ENCODE measurements at regions not wholly inside any gene's neighbourhood (a gene's known extent, or its start where the extent isn't known, plus 50 kb on each side); places are given as distances from the start of the nearest gene placed in this dataset.
A peak's percentile ranks its signal among the peaks of the same experiment; 100 is the strongest.

GRCh38 chr11:103683576-103683975, 352.9 kb upstream of the DDI1 start:
- no peaks in the 10 kb centered on the region for H3K27me3 Mint-ChIP-seq (ENCODE audit: low read depth)
- peaks cover 10% of the 10 kb centered on the region for H3K4me1 Mint-ChIP-seq
- no peaks in the 10 kb centered on the region for H3K36me3 Mint-ChIP-seq (ENCODE audit: low read depth)
- H3K27ac Mint-ChIP-seq (ENCODE audit: unreplicated experiment): no peak overlapping the region
- H3K9me3 Mint-ChIP-seq: peaks cover 7% of the 10 kb centered on the region
- no peak for DNase-seq (ENCODE audit: low read depth, low spot score)
- H3K4me3 Mint-ChIP-seq: no peak overlapping the region
- TF ChIP-seq, protein P1, sequence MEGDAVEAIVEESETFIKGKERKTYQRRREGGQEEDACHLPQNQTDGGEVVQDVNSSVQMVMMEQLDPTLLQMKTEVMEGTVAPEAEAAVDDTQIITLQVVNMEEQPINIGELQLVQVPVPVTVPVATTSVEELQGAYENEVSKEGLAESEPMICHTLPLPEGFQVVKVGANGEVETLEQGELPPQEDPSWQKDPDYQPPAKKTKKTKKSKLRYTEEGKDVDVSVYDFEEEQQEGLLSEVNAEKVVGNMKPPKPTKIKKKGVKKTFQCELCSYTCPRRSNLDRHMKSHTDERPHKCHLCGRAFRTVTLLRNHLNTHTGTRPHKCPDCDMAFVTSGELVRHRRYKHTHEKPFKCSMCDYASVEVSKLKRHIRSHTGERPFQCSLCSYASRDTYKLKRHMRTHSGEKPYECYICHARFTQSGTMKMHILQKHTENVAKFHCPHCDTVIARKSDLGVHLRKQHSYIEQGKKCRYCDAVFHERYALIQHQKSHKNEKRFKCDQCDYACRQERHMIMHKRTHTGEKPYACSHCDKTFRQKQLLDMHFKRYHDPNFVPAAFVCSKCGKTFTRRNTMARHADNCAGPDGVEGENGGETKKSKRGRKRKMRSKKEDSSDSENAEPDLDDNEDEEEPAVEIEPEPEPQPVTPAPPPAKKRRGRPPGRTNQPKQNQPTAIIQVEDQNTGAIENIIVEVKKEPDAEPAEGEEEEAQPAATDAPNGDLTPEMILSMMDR (conservative IDR thresholded peaks at IDR 0.05): no peak

- Mint-ChIP-seq H3K36me3 (ENCODE audit: low read depth) (no peaks in the 10 kb centered on the region), H3K9me3 (peaks cover 7% of the 10 kb centered on the region), H3K27ac (ENCODE audit: unreplicated experiment) (no peak overlapping the region), H3K27me3 (ENCODE audit: low read depth) (no peaks in the 10 kb centered on the region), H3K4me1 (no peaks in the 10 kb centered on the region), H3K4me3 (no peak overlapping the region)
- TF ChIP-seq, protein P1 (conservative IDR thresholded peaks at IDR 0.05): no peak
- DNase-seq (ENCODE audit: low read depth, low spot score): no peak
Observed at GRCh38 chr11:103688924-103689323, 347.5 kb upstream of the DDI1 start.

- no peak overlapping the region for H3K4me3 Mint-ChIP-seq
- no peak for DNase-seq (ENCODE audit: low read depth, low spot score)
- peaks cover 7% of the 10 kb centered on the region for H3K9me3 Mint-ChIP-seq
- H3K27ac Mint-ChIP-seq (ENCODE audit: unreplicated experiment): no peak overlapping the region
- H3K4me1 Mint-ChIP-seq: no peaks in the 10 kb centered on the region
- no peaks in the 10 kb centered on the region for H3K27me3 Mint-ChIP-seq (ENCODE audit: low read depth)
- no peaks in the 10 kb centered on the region for H3K36me3 Mint-ChIP-seq (ENCODE audit: low read depth)
- TF ChIP-seq, protein P1 (conservative IDR thresholded peaks at IDR 0.05): no peak
Observed at GRCh38 chr11:103690356-103690755, 346.1 kb upstream of the DDI1 start.

- no peak overlapping the region for H3K27ac Mint-ChIP-seq (ENCODE audit: unreplicated experiment)
- H3K36me3 Mint-ChIP-seq (ENCODE audit: low read depth): no peaks in the 10 kb centered on the region
- H3K4me1 Mint-ChIP-seq: no peaks in the 10 kb centered on the region
- no peaks in the 10 kb centered on the region for H3K27me3 Mint-ChIP-seq (ENCODE audit: low read depth)
- TF ChIP-seq, protein P1 (conservative IDR thresholded peaks at IDR 0.05): no peak
- no peak overlapping the region for H3K4me3 Mint-ChIP-seq
- H3K9me3 Mint-ChIP-seq: peaks cover 4% of the 10 kb centered on the region
- DNase-seq (ENCODE audit: low read depth, low spot score): no peak
Observed at GRCh38 chr11:103696123-103696522, 340.3 kb upstream of the DDI1 start.

- Mint-ChIP-seq H3K27me3 (ENCODE audit: low read depth) (no peaks in the 10 kb centered on the region), H3K9me3 (peaks cover 4% of the 10 kb centered on the region), H3K4me1 (no peaks in the 10 kb centered on the region), H3K36me3 (ENCODE audit: low read depth) (no peaks in the 10 kb centered on the region), H3K27ac (ENCODE audit: unreplicated experiment) (no peak overlapping the region), H3K4me3 (no peak overlapping the region)
- TF ChIP-seq, protein P1 (conservative IDR thresholded peaks at IDR 0.05): peak; percentile 29
- no peak for DNase-seq (ENCODE audit: low read depth, low spot score)
Observed at GRCh38 chr11:103699216-103699615, 337.2 kb upstream of the DDI1 start.

GRCh38 chr11:103699656-103700055, 336.8 kb upstream of the DDI1 start:
- no peak for DNase-seq (ENCODE audit: low read depth, low spot score)
- TF ChIP-seq, protein P1 (conservative IDR thresholded peaks at IDR 0.05): no peak
- no peaks in the 10 kb centered on the region for H3K4me1 Mint-ChIP-seq
- H3K27ac Mint-ChIP-seq (ENCODE audit: unreplicated experiment): no peak overlapping the region
- H3K27me3 Mint-ChIP-seq (ENCODE audit: low read depth): no peaks in the 10 kb centered on the region
- no peak overlapping the region for H3K4me3 Mint-ChIP-seq
- H3K9me3 Mint-ChIP-seq: peaks cover 4% of the 10 kb centered on the region
- H3K36me3 Mint-ChIP-seq (ENCODE audit: low read depth): no peaks in the 10 kb centered on the region
